ENCODE measurements at regions not wholly inside any gene's neighbourhood (a gene's known extent, or its start where the extent isn't known, plus 50 kb on each side); places are given as distances from the start of the nearest gene placed in this dataset.

DNA sequence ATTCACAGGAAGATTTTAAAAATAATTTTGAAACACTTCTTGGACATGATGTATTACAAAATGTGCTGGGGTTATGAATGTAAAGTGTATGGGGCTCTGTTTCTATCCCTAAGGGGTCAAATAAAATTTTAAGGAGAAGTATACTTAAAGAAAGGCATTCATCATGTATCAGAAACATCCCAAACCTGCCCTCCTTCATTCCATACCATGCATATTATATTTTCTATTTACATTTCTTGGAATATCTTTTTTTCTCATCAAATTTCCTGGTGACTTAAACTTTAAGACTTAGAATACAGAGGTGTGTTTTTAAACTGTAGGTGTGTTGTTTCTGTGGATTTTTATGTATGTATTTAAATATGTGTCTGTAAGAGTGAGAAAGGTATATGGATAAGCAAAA lies 96.1 kb upstream of the ADAMTS19 start:
- TF ChIP-seq, protein P1, sequence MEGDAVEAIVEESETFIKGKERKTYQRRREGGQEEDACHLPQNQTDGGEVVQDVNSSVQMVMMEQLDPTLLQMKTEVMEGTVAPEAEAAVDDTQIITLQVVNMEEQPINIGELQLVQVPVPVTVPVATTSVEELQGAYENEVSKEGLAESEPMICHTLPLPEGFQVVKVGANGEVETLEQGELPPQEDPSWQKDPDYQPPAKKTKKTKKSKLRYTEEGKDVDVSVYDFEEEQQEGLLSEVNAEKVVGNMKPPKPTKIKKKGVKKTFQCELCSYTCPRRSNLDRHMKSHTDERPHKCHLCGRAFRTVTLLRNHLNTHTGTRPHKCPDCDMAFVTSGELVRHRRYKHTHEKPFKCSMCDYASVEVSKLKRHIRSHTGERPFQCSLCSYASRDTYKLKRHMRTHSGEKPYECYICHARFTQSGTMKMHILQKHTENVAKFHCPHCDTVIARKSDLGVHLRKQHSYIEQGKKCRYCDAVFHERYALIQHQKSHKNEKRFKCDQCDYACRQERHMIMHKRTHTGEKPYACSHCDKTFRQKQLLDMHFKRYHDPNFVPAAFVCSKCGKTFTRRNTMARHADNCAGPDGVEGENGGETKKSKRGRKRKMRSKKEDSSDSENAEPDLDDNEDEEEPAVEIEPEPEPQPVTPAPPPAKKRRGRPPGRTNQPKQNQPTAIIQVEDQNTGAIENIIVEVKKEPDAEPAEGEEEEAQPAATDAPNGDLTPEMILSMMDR (IDR thresholded peaks at IDR 0.05; ENCODE audit: low read depth, low read length): no peak
- no peak overlapping the region for H3K4me3 ChIP-seq (ENCODE audit: low read depth, low read length)
- DNase-seq (ENCODE audit: low read depth, low spot score): no peak
- in situ Hi-C loops (cut with HindIII; ENCODE audit: low sequenced_read_pairs): no loop called here

DNA sequence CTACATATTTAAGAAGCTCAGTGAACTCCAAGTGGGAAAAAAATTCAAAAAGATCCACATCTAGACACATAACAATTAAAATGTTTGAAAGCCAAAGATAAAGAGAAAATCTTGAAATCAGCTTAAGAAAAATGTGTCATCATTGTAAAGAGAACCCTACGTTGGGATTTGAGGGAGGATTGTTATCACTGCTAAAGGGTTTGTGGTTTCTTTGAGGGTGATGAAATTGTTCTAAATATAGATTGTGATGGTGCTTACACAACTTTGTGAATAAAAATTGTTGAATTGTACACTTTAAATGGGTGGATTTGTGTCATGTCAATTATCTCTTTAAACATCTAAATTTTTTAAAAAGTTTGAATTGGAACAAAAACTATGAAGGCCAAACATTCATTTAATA lies 92.2 kb upstream of the ADAMTS19 start:
- in situ Hi-C loops (cut with HindIII; ENCODE audit: low sequenced_read_pairs): no loop called here
- DNase-seq (ENCODE audit: low read depth, low spot score): peak; percentile 22
- H3K4me3 ChIP-seq (ENCODE audit: low read depth, low read length): no peak overlapping the region
- TF ChIP-seq, protein P1 (IDR thresholded peaks at IDR 0.05; ENCODE audit: low read depth, low read length): no peak

DNA sequence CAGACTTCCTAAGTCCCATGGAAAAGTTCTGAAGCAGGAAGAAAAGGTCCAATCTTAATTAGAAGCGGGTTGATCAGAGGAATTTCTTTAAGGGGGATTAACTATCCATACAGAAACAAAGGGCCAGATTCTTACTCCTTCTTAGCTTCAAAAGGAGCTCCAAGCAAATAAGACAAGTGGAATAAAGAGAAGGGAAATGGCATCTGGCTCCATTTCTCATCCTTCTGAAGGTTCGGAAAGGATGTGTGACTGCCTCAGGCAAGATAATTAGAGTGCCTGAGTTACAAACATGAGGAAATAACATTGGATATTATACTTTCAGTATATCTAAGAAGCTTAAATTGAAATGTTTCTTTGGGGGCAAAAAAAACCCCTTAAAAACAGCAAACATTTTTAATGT lies 88.1 kb upstream of the ADAMTS19 start:
- TF ChIP-seq, protein P1 (IDR thresholded peaks at IDR 0.05; ENCODE audit: low read depth, low read length): no peak
- DNase-seq (ENCODE audit: low read depth, low spot score): no peak

DNA sequence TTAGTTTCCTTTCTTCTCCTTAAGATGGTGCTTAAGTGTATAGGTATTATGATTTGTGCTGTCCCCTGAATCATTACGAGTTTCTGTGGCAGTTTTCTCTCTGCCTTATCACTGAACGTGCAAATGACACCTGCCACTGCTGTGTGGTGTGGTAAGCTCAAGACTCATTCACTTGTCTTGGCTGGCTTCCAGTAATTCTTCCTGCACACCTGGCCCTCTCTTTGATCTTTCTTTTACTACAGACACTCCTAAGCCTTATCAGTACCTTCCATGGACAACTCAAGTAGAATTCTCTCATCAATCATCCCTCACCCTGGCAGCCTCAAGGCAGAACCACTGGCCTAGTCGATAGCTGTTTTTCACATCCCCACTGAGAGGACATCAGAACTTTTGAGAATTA lies 82.6 kb upstream of the ADAMTS19 start:
- TF ChIP-seq, protein P1 (IDR thresholded peaks at IDR 0.05; ENCODE audit: low read depth, low read length): no peak
- in situ Hi-C loops (cut with HindIII; ENCODE audit: low sequenced_read_pairs): no loop called here

More for the DNA sequence above, 88.1 kb upstream of the ADAMTS19 start:
- no peak overlapping the region for H3K4me3 ChIP-seq (ENCODE audit: low read depth, low read length)
- in situ Hi-C loops (cut with HindIII; ENCODE audit: low sequenced_read_pairs): no loop called here

DNA sequence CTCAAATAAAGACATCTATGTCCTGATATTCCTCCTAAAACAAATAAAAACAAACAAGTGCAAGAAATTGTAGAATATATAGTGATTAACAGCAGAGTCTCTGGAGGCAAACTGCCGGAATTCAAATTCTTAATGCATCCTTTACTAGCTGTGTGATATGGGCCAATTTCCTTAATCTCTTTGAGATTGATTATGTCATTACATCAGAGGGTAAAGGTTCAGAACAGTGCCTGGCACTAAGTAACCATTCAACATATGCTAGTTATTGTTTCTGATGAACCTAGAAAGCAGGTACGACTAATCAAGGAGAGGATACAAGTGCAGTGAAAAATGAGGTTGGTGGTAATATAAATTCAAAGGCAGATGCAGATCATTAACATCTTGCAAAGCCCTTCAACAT lies 81.1 kb upstream of the ADAMTS19 start:
- in situ Hi-C loops (cut with HindIII; ENCODE audit: low sequenced_read_pairs): no loop called here
- H3K4me3 ChIP-seq (ENCODE audit: low read depth, low read length): no peak overlapping the region

More for the DNA sequence above, 82.6 kb upstream of the ADAMTS19 start:
- no peak for DNase-seq (ENCODE audit: low read depth, low spot score)
- H3K4me3 ChIP-seq (ENCODE audit: low read depth, low read length): no peak overlapping the region

DNA sequence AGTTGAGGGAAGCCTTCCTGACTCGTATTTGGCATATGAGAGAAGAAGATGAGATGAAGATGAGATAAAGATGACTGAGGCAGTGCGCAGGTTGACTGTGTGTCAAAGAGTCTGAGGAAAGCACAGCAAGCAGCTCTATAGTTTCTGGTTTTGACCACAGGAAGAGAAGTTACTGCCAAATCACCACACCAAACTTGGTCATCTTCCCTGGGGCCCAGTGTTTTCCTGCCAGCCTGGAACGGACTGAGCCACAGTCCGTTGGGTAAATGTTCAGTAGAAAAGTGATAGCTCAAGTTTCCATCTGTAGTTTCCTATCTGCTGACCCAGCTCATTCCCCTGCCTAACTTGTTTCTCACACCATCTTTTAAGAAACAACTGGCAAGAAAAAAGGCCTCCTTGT lies 80.7 kb upstream of the ADAMTS19 start:
- in situ Hi-C loops (cut with HindIII; ENCODE audit: low sequenced_read_pairs): no loop called here
- TF ChIP-seq, protein P1 (IDR thresholded peaks at IDR 0.05; ENCODE audit: low read depth, low read length): no peak
- H3K4me3 ChIP-seq (ENCODE audit: low read depth, low read length): no peak overlapping the region
- peak; percentile 40 for DNase-seq (ENCODE audit: low read depth, low spot score)

More for the DNA sequence above, 81.1 kb upstream of the ADAMTS19 start:
- DNase-seq (ENCODE audit: low read depth, low spot score): no peak
- TF ChIP-seq, protein P1 (IDR thresholded peaks at IDR 0.05; ENCODE audit: low read depth, low read length): no peak
